ENCODE measurements at regions not wholly inside any gene's neighbourhood (a gene's known extent, or its start where the extent isn't known, plus 50 kb on each side); places are given as distances from the start of the nearest gene placed in this dataset.

DNA sequence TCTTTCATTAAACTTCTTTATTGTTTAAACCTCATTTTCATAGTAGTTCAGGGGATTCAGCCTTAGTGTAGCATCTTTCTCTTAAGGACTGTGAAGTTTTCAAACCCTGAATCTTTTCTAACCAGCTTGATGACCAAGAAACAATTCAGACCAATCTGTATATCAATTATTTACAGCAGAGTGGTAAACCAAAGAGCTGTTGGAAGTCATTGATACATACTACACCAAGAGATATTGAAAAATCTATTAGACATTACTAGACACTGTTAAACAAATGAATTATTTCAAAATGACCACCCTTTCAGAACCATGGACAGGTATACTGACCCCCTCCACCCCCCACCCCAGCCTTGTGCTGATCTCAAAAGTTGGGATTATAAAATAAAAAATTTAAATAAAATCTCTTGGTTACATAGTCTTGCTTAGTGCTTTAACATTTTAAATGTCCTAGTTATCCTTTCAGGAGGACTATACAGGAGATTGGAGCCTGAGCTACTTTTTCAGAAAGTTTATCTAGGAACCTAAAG lies 143.9 kb upstream of the LSM8 start:
- no peaks in the 10 kb centered on the region for H3K4me1 ChIP-seq
- no peak overlapping the region for H3K4me3 ChIP-seq
- DNase-seq: no peak
- no peaks in the 10 kb centered on the region for H3K27me3 ChIP-seq
- no peak overlapping the region for H3K27ac ChIP-seq
- TF ChIP-seq CTCF (IDR thresholded peaks at IDR 0.05): no peak
- H3K36me3 ChIP-seq: no peaks in the 10 kb centered on the region
- intact Hi-C loops (cut with DNase I): no loop called here
- no peak for ATAC-seq
- no peaks in the 10 kb centered on the region for H3K9me3 ChIP-seq

GRCh38 chr7:118040562-118040961 lies 143.4 kb upstream of the LSM8 start:
- H3K27me3 ChIP-seq: no peaks in the 10 kb centered on the region
- H3K4me1 ChIP-seq: no peaks in the 10 kb centered on the region
- DNase-seq (no peak), ATAC-seq (no peak)
- intact Hi-C loops (cut with DNase I): no loop called here
- H3K4me3 ChIP-seq: no peak overlapping the region
- TF ChIP-seq CTCF (IDR thresholded peaks at IDR 0.05): no peak
- no peak overlapping the region for H3K27ac ChIP-seq
- no peaks in the 10 kb centered on the region for H3K36me3 ChIP-seq
- no peaks in the 10 kb centered on the region for H3K9me3 ChIP-seq

GRCh38 chr7:118041251-118041878 lies 142.6 kb upstream of the LSM8 start:
- DNase-seq (no peak), ATAC-seq (no peak)
- H3K27ac ChIP-seq: no peak overlapping the region
- intact Hi-C loops (cut with DNase I): no loop called here
- H3K27me3 ChIP-seq: no peaks in the 10 kb centered on the region
- H3K9me3 ChIP-seq: no peaks in the 10 kb centered on the region
- no peak overlapping the region for H3K4me3 ChIP-seq
- no peaks in the 10 kb centered on the region for H3K4me1 ChIP-seq
- TF ChIP-seq CTCF (IDR thresholded peaks at IDR 0.05): no peak
- no peaks in the 10 kb centered on the region for H3K36me3 ChIP-seq

- no peak for ATAC-seq
- no peaks in the 10 kb centered on the region for H3K36me3 ChIP-seq
- H3K4me1 ChIP-seq: no peaks in the 10 kb centered on the region
- DNase-seq: no peak
- intact Hi-C loops (cut with DNase I): no loop called here
- H3K4me3 ChIP-seq: no peak overlapping the region
- no peaks in the 10 kb centered on the region for H3K27me3 ChIP-seq
- no peak for TF ChIP-seq CTCF (IDR thresholded peaks at IDR 0.05)
- H3K9me3 ChIP-seq: no peaks in the 10 kb centered on the region
- no peak overlapping the region for H3K27ac ChIP-seq
Measured at GRCh38 chr7:118045629-118046028, 138.3 kb upstream of the LSM8 start.

DNA sequence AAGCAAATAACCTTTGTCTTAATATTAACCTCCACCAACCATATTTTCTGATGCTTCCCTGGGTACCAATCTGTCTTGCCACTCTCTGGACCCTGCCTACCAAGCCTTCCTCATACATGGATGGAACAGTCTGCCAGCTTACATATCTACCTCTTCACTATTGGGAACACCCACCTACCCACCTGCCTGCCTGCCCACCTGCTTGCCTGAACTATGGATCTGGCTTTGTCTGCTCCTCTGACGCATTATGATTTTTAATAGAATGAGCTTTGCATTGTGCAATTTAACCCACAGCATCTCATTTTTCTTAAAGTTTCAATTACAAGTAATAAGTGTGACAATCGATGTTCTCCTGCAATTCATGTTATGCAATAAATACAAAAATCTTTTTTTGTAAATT lies 137.9 kb upstream of the LSM8 start:
- no peaks in the 10 kb centered on the region for H3K36me3 ChIP-seq
- H3K4me1 ChIP-seq: no peaks in the 10 kb centered on the region
- no peaks in the 10 kb centered on the region for H3K9me3 ChIP-seq
- ATAC-seq (no peak), DNase-seq (no peak)
- intact Hi-C loops (cut with DNase I): no loop called here
- H3K4me3 ChIP-seq: no peak overlapping the region
- H3K27ac ChIP-seq: no peak overlapping the region
- H3K27me3 ChIP-seq: no peaks in the 10 kb centered on the region
- no peak for TF ChIP-seq CTCF (IDR thresholded peaks at IDR 0.05)
